ENCODE measurements at regions not wholly inside any gene's neighbourhood (a gene's known extent, or its start where the extent isn't known, plus 50 kb on each side); places are given as distances from the start of the nearest gene placed in this dataset.

- TF ChIP-seq EZH2 (IDR thresholded peaks at IDR 0.05; ENCODE audit: low read length, missing control alignments) (no peak), CTCF (conservative IDR thresholded peaks at IDR 0.05 in 1 of 2, IDR thresholded peaks at IDR 0.05 in 1 of 2; ENCODE audit: low read depth in 1 of 2, low read length in 2 of 2) (no peak)
Observed at GRCh38 chr4:149029056-149029651, 586.9 kb upstream of the NR3C2 start.
